ENCODE measurements at regions not wholly inside any gene's neighbourhood (a gene's known extent, or its start where the extent isn't known, plus 50 kb on each side); places are given as distances from the start of the nearest gene placed in this dataset.

GRCh38 chr6:81172056-81172740, 580.3 kb downstream of the TENT5A start:
- TF ChIP-seq CTCF (IDR thresholded peaks at IDR 0.05; ENCODE audit: low read depth, low read length, missing control alignments) = no peak
- no peak for DNase-seq (ENCODE audit: low read depth)

DNA sequence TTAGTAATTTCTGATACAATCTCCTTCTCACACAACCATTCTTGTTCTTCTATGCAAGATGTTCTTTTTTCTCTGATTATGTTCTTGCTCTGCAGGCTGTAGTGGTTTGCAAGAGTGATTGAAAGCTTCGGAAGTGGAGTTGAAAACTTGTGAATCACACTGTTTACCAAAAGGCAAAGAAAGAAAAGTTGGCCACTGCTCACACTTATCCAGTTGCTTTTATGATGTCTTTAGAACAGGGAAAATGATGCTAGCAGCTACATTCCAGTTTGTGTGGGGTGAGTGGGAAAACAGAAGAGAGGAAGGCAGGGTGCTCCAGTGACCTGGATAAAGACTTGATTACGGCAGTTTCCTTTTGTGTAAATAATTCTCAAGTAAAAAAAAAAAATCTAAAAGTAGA, 583.3 kb downstream of the TENT5A start:
- no peak overlapping the region for H3K4me3 ChIP-seq (ENCODE audit: low read depth, low read length)
- TF ChIP-seq CTCF (IDR thresholded peaks at IDR 0.05; ENCODE audit: low read depth, low read length, missing control alignments) = no peak
- DNase-seq (ENCODE audit: low read depth) = no peak

More at GRCh38 chr6:81172056-81172740, 580.3 kb downstream of the TENT5A start:
- no peak overlapping the region for H3K4me3 ChIP-seq (ENCODE audit: low read depth, low read length)

- no peak overlapping the region for H3K4me3 ChIP-seq (ENCODE audit: low read depth, low read length)
- no peak for DNase-seq (ENCODE audit: low read depth)
- no peak for TF ChIP-seq CTCF (IDR thresholded peaks at IDR 0.05; ENCODE audit: low read depth, low read length, missing control alignments)
Measured at GRCh38 chr6:81166770-81167169, 585.7 kb downstream of the TENT5A start.

- DNase-seq (ENCODE audit: low read depth) = no peak
- no peak overlapping the region for H3K4me3 ChIP-seq (ENCODE audit: low read depth, low read length)
- no peak for TF ChIP-seq CTCF (IDR thresholded peaks at IDR 0.05; ENCODE audit: low read depth, low read length, missing control alignments)
Measured at GRCh38 chr6:81158956-81159355, 593.5 kb downstream of the TENT5A start.

DNA sequence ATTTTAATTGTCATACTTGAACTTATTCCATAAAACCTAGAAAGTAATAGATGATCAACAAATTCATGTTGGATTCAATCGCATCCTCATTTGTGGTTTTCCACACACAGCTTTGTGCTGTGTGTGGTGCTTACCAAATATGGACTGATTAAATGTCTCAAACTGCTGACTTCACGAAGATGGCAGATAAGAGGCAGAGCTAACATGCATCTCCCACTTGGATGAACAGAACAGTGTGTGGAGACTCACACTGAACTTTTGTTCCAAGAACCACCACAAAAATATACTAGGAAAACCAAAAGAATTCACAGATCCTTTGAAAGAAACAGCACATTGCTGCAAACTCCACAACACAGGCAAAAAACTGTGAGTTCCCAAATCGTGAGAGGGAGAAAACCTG, 603.7 kb downstream of the TENT5A start:
- TF ChIP-seq CTCF (IDR thresholded peaks at IDR 0.05; ENCODE audit: low read depth, low read length, missing control alignments) = no peak
- H3K4me3 ChIP-seq (ENCODE audit: low read depth, low read length) = no peak overlapping the region
- no peak for DNase-seq (ENCODE audit: low read depth)

GRCh38 chr6:81145506-81145905, 607.0 kb downstream of the TENT5A start:
- no peak overlapping the region for H3K4me3 ChIP-seq (ENCODE audit: low read depth, low read length)
- no peak for DNase-seq (ENCODE audit: low read depth)
- TF ChIP-seq CTCF (IDR thresholded peaks at IDR 0.05; ENCODE audit: low read depth, low read length, missing control alignments) = no peak

- no peak for TF ChIP-seq CTCF (IDR thresholded peaks at IDR 0.05; ENCODE audit: low read depth, low read length, missing control alignments)
- DNase-seq (ENCODE audit: low read depth) = no peak
Measured at GRCh38 chr6:81144346-81144745, 608.1 kb downstream of the TENT5A start.

More at GRCh38 chr6:81144346-81144745, 608.1 kb downstream of the TENT5A start:
- no peak overlapping the region for H3K4me3 ChIP-seq (ENCODE audit: low read depth, low read length)

Data from GM12864 (cell line).